Osteocyte (in vitro differentiated cells): ENCODE measurements at regions not wholly inside any gene's neighbourhood (a gene's known extent, or its start where the extent isn't known, plus 50 kb on each side); places are given as distances from the start of the nearest gene placed in this dataset.

Source experiments
- DNase-seq: peaks from one replicate; pipeline ENCODE4 v3.0.0; 2021; ENCODE audit warnings: mixed read lengths; ENCODE audit not compliant: unreplicated experiment; ENCODE audit errors: extremely low spot score
- H3K27ac Mint-ChIP-seq: one replicate; pipeline ENCODE4 v1.8.0; 2021; ENCODE audit warnings: mild to moderate bottlenecking, mixed read lengths; ENCODE audit not compliant: unreplicated experiment
- H3K27me3 Mint-ChIP-seq: one replicate; pipeline ENCODE4 v1.8.0; 2021; ENCODE audit warnings: mixed read lengths; ENCODE audit not compliant: unreplicated experiment
- H3K36me3 Mint-ChIP-seq: one replicate; pipeline ENCODE4 v1.8.0; 2021; ENCODE audit warnings: mixed read lengths; ENCODE audit not compliant: unreplicated experiment
- H3K4me1 Mint-ChIP-seq: one replicate; pipeline ENCODE4 v1.8.0; 2021; ENCODE audit warnings: mixed read lengths; ENCODE audit not compliant: unreplicated experiment
- H3K4me3 Mint-ChIP-seq: one replicate; pipeline ENCODE4 v1.8.0; 2021; ENCODE audit warnings: mild to moderate bottlenecking, moderate library complexity, mixed read lengths; ENCODE audit not compliant: unreplicated experiment
- H3K9me3 Mint-ChIP-seq: one replicate; pipeline ENCODE4 v1.8.0; 2021; ENCODE audit warnings: mixed read lengths; ENCODE audit not compliant: unreplicated experiment
- TF ChIP-seq, protein P1 (sequence below): fragments of 200-600 bp; sonication (generic); IDR thresholded peaks from 2 replicates; pipeline ENCODE4 v1.5.0; 2021; ENCODE audit warnings: antibody characterized with exemption, mild to moderate bottlenecking, moderate library complexity

DNA sequence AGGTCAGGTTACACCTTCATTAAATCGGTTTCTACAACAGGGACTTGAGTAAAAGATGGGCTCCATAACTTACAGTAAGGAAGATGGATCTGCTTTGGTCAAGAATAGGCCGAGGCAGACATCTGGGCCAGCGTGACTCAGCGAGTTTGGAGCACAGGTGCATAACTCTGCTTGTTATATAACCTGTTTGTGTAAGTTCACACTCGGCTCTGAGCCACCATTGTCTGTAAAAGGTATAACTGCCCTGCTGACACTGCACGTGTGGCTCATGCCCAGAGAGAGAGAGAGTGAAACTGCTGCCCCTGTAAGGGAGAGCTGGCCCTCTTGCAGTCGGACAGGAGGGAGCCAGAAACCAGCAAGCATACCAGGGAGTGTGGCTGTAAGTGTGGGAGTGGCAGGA is 737.9 kb upstream of the SLC35B3 start:
- H3K27ac Mint-ChIP-seq = no peak overlapping the region
- H3K9me3 Mint-ChIP-seq = no peaks in the 10 kb centered on the region

DNA sequence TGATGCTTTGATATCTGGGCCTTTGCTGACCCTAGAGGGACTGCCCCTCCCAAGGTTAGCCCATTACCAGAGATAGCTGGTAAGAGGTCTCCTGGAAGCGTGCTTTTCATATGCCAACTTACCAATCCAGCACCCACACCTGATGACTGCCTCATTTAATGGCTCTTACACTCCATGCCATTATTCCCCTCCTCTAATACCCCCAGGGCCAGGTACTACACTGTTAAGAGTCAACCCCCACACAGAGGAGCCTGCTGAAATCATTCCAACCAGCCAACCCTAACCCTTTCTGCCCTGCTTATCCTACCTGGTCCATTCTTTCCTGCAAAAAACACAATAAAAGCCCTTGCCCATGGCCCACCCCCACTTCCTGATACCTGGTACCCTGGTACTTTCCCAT is 736.8 kb upstream of the SLC35B3 start:
- DNase-seq = no peak
- Mint-ChIP-seq H3K4me3 (no peak overlapping the region), H3K9me3 (no peaks in the 10 kb centered on the region), H3K36me3 (no peaks in the 10 kb centered on the region), H3K27ac (no peak overlapping the region), H3K4me1 (no peaks in the 10 kb centered on the region), H3K27me3 (peaks cover 7% of the 10 kb centered on the region)
- TF ChIP-seq, protein P1, sequence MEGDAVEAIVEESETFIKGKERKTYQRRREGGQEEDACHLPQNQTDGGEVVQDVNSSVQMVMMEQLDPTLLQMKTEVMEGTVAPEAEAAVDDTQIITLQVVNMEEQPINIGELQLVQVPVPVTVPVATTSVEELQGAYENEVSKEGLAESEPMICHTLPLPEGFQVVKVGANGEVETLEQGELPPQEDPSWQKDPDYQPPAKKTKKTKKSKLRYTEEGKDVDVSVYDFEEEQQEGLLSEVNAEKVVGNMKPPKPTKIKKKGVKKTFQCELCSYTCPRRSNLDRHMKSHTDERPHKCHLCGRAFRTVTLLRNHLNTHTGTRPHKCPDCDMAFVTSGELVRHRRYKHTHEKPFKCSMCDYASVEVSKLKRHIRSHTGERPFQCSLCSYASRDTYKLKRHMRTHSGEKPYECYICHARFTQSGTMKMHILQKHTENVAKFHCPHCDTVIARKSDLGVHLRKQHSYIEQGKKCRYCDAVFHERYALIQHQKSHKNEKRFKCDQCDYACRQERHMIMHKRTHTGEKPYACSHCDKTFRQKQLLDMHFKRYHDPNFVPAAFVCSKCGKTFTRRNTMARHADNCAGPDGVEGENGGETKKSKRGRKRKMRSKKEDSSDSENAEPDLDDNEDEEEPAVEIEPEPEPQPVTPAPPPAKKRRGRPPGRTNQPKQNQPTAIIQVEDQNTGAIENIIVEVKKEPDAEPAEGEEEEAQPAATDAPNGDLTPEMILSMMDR = no peak

More for the DNA sequence above, 737.9 kb upstream of the SLC35B3 start:
- H3K4me3 Mint-ChIP-seq = no peak overlapping the region
- H3K36me3 Mint-ChIP-seq = no peaks in the 10 kb centered on the region
- DNase-seq = no peak
- TF ChIP-seq, protein P1 = no peak
- no peaks in the 10 kb centered on the region for H3K4me1 Mint-ChIP-seq
- H3K27me3 Mint-ChIP-seq = peaks cover 7% of the 10 kb centered on the region

DNA sequence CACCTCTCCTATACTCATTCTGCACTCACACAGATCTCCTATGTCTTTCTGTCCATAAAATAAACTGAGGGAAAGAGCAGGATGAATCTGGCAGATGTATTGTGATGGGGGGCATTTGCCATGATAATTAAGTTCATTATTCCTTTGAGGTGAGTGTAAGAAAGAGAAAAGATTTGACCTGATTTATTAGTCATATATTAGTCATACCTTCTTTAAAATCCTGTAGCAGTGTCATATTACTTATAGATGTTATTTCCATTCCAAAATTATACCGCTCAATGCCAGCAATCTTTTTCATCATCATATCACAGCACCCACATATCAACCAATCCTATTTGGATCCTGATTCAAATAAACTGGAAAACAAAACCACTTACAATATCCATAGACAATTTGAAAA is 733.3 kb upstream of the SLC35B3 start:
- H3K9me3 Mint-ChIP-seq = peaks cover 6% of the 10 kb centered on the region
- TF ChIP-seq, protein P1 = no peak
- H3K36me3 Mint-ChIP-seq = no peaks in the 10 kb centered on the region
- DNase-seq = no peak
- no peak overlapping the region for H3K27ac Mint-ChIP-seq
- H3K4me1 Mint-ChIP-seq = no peaks in the 10 kb centered on the region
- peaks cover 7% of the 10 kb centered on the region for H3K27me3 Mint-ChIP-seq
- no peak overlapping the region for H3K4me3 Mint-ChIP-seq

DNA sequence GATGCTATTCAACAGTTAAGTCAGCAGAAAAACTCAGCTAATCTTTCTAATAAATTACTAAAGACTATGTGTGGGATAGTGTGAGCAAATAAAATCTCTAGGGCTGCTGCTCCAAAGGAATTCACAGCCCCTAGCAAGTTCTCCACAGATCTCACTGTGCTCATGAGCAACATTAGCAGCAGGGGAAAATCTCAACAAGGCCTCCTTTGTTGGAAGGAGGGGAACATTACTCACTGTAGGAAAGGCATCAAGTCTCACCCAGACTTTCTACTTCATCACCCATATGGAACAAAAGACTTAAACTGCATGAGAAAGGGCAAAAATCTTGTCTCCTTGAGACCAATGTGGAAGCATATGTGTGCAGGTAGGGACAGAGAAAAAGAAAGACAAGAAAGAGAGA is 726.4 kb upstream of the SLC35B3 start:
- no peak for DNase-seq
- no peak overlapping the region for H3K27ac Mint-ChIP-seq
- H3K9me3 Mint-ChIP-seq = peaks cover 15% of the 10 kb centered on the region
- TF ChIP-seq, protein P1 = no peak
- no peaks in the 10 kb centered on the region for H3K36me3 Mint-ChIP-seq
- no peaks in the 10 kb centered on the region for H3K27me3 Mint-ChIP-seq
- no peaks in the 10 kb centered on the region for H3K4me1 Mint-ChIP-seq
- no peak overlapping the region for H3K4me3 Mint-ChIP-seq

DNA sequence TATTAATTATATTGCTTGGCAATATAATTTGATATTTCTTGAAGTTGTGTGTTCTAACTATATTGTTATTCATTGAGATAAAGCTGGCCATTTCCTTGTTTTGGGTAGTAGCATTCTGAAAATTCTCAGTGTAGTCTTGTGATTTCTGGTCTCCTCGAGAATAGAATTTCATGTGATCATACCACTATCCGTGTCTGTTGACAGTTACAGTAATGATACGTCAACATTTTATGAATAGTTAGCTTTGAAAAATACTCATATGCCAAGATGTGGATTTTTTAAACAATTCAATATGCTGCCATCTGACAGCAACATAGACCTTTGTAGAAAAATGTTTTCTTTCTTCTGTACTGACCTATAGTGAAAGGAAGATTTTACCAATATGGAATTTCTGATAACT is 723.7 kb upstream of the SLC35B3 start:
- Mint-ChIP-seq H3K27me3 (no peaks in the 10 kb centered on the region), H3K4me1 (no peaks in the 10 kb centered on the region), H3K4me3 (no peak overlapping the region), H3K36me3 (no peaks in the 10 kb centered on the region), H3K27ac (no peak overlapping the region), H3K9me3 (peaks cover 11% of the 10 kb centered on the region)
- DNase-seq = no peak
- TF ChIP-seq, protein P1 = no peak
